B cell (primary cell): ENCODE measurements at regions not wholly inside any gene's neighbourhood (a gene's known extent, or its start where the extent isn't known, plus 50 kb on each side); places are given as distances from the start of the nearest gene placed in this dataset.

Experiments used
- ATAC-seq: fragments of 200-7000 bp; cut with Tn5 transposase; one replicate; pipeline ENCODE4 v1.10.0; 2021; ENCODE audit warnings: low read depth, mild to moderate bottlenecking, moderate number of reproducible peaks, moderate library complexity
- CTCF ChIA-PET: fragments of 350-600 bp; sonication (Branson Sonifier 250); formaldehyde crosslinking; loops from one replicate; lab custom pipeline; 2021; ENCODE audit warnings: antibody characterized with exemption, inconsistent platforms; lab: Charles Lee
- POLR2A ChIA-PET: fragments of 350-600 bp; sonication (Branson Sonifier 250); formaldehyde crosslinking; loops from one replicate; lab custom pipeline; 2021; ENCODE audit warnings: antibody characterized with exemption; lab: Charles Lee
- DNase-seq: peaks from one replicate; pipeline ENCODE4 v3.0.0; 2013
- H2AFZ ChIP-seq: 2 replicates; pipeline ENCODE4 v1.6.1; 2012; ENCODE audit warnings: mild to moderate bottlenecking, low read depth, low read length; ENCODE audit not compliant: insufficient read depth, poor library complexity, severe bottlenecking
- H3K27ac ChIP-seq, 2 donors: 1 replicate in 1 of 2; 2 replicates in 1 of 2; pipeline ENCODE4 v1.5.1; 2012 to 2013; ENCODE audit warnings: low read length in 2 of 2, mild to moderate bottlenecking in 2 of 2, moderate library complexity in 1 of 2
- H3K27me3 ChIP-seq, 4 experiments: fragments of 200-600 bp in 1 of 4; sonication (generic) in 1 of 4; replicated peaks in 1 of 4; 1 replicate in 2 of 4; 2 replicates in 2 of 4; pipeline versions ENCODE4 v1.6.1 to v1.7.0; 2013 to 2016; ENCODE audit warnings: low read length in 3 of 4, mild to moderate bottlenecking in 2 of 4, mixed read lengths in 1 of 4, moderate library complexity in 1 of 4; ENCODE audit not compliant: insufficient read depth in 4 of 4, control insufficient read depth in 3 of 4; ENCODE audit errors: control extremely low read depth in 1 of 4
- H3K36me3 ChIP-seq, 2 experiments: replicated peaks in 1 of 2; 1 replicate in 1 of 2; 2 replicates in 1 of 2; pipeline versions ENCODE4 v1.6.1 to v1.7.1; 2013; ENCODE audit warnings: low read length in 1 of 2; ENCODE audit not compliant: insufficient read depth in 2 of 2, control insufficient read depth in 1 of 2; ENCODE audit errors: control extremely low read depth in 1 of 2, extremely low read depth in 1 of 2
- H3K4me1 ChIP-seq, 2 donors: fragments of 200-600 bp in 1 of 2; sonication (generic) in 1 of 2; 1 replicate in 1 of 2; 2 replicates in 1 of 2; pipeline versions ENCODE4 v1.5.1 to v1.6.1; 2013 to 2017; ENCODE audit warnings: low read length in 2 of 2; ENCODE audit not compliant: control insufficient read depth in 2 of 2, insufficient read depth in 2 of 2
- H3K4me2 ChIP-seq: replicated peaks from 2 replicates; pipeline ENCODE3; 2012; ENCODE audit warnings: mild to moderate bottlenecking, low read depth, low read length; ENCODE audit not compliant: poor library complexity, severe bottlenecking
- H3K4me3 ChIP-seq, 5 experiments: fragments of 200-600 bp in 1 of 5; sonication (generic) in 1 of 5; 1 replicate in 3 of 5; 2 replicates in 2 of 5; pipeline versions ENCODE4 v1.5.1 to v1.7.0; 2011 to 2016; ENCODE audit warnings: low read length in 4 of 5, mild to moderate bottlenecking in 4 of 5, low read depth in 2 of 5, control low read depth in 1 of 5, moderate library complexity in 1 of 5; ENCODE audit not compliant: insufficient read depth in 1 of 5; ENCODE audit errors: control extremely low read depth in 1 of 5, extremely low read depth in 1 of 5
- H3K79me2 ChIP-seq: fragments of 200-600 bp; sonication (generic); one replicate; pipeline ENCODE4 v1.6.0; 2016; ENCODE audit warnings: low read length; ENCODE audit not compliant: control insufficient read depth, insufficient read depth
- H3K9ac ChIP-seq: fragments of 200-600 bp; sonication (generic); 2 replicates; pipeline ENCODE4 v1.6.1; 2017; ENCODE audit warnings: mild to moderate bottlenecking, low read length, moderate library complexity
- H3K9me3 ChIP-seq, 3 donors: one replicate each; pipeline versions ENCODE4 v1.6.1 to v1.7.1; 2013; ENCODE audit warnings: low read length in 2 of 3; ENCODE audit not compliant: control insufficient read depth in 2 of 3, insufficient read depth in 1 of 3; ENCODE audit errors: control extremely low read depth in 1 of 3
- H4K20me1 ChIP-seq: 2 replicates; pipeline ENCODE4 v1.6.0; 2012; ENCODE audit warnings: mild to moderate bottlenecking, low read length; ENCODE audit not compliant: insufficient read depth, control insufficient read depth, poor library complexity, severe bottlenecking
- H3K27ac Mint-ChIP-seq: one replicate; pipeline ENCODE4 v1.8.0; 2021; ENCODE audit warnings: mixed read lengths
- H3K27me3 Mint-ChIP-seq: one replicate; pipeline ENCODE4 v1.8.0; 2021; ENCODE audit warnings: mixed read lengths
- H3K4me1 Mint-ChIP-seq: one replicate; pipeline ENCODE4 v1.8.0; 2021; ENCODE audit warnings: mixed read lengths
- H3K4me3 Mint-ChIP-seq: one replicate; pipeline ENCODE4 v1.8.0; 2021; ENCODE audit warnings: mixed read lengths
- H3K9me3 Mint-ChIP-seq: one replicate; pipeline ENCODE4 v1.8.0; 2022; ENCODE audit warnings: mixed read lengths; ENCODE audit not compliant: insufficient read depth
- EZH2 ChIP-seq: IDR thresholded peaks from 2 replicates; pipeline ENCODE4 v1.6.1; 2012; ENCODE audit warnings: borderline replicate concordance, low read depth, mild to moderate bottlenecking, moderate library complexity, low read length; ENCODE audit not compliant: insufficient read depth, poor library complexity, severe bottlenecking
- WGBS: methylation state at CpG from one replicate; pipeline ENCODE4 v1.1.5; 2013; ENCODE audit warnings: missing lambda C conversion rate; ENCODE audit not compliant: insufficient coverage; 5-methylcytosine and 5-hydroxymethylcytosine counted together
- intact Hi-C: fragments of 100-400 bp; cut with micrococcal nuclease; formaldehyde crosslinking; loops from one replicate; pipeline ENCODE4 v1.10.0; 2022
- TF ChIP-seq, protein P1 (sequence below): fragments of 200-600 bp; IDR thresholded peaks from one replicate; pipeline ENCODE4 v1.8.0; 2022; ENCODE audit warnings: antibody characterized with exemption, mild to moderate bottlenecking

DNA sequence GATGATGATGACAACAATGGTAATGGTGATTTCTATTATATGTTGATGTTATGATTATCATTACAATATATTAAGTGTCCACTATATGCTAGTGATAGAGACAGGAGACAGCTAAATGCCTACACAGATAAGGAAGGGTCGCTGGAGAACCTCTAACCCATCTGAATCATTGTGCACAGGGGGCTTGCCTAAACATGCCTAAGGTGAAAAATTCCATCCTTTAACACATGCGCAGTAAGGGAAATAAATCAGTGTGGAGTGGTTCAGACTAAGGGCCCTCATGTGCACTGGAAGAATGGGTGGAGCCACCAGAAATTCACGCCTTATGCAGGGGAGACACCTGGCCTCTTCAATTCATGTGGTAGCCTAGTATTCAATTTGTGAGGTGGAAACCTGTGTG, 120.4 kb downstream of the TPBG start:
- TF ChIP-seq, protein P1, sequence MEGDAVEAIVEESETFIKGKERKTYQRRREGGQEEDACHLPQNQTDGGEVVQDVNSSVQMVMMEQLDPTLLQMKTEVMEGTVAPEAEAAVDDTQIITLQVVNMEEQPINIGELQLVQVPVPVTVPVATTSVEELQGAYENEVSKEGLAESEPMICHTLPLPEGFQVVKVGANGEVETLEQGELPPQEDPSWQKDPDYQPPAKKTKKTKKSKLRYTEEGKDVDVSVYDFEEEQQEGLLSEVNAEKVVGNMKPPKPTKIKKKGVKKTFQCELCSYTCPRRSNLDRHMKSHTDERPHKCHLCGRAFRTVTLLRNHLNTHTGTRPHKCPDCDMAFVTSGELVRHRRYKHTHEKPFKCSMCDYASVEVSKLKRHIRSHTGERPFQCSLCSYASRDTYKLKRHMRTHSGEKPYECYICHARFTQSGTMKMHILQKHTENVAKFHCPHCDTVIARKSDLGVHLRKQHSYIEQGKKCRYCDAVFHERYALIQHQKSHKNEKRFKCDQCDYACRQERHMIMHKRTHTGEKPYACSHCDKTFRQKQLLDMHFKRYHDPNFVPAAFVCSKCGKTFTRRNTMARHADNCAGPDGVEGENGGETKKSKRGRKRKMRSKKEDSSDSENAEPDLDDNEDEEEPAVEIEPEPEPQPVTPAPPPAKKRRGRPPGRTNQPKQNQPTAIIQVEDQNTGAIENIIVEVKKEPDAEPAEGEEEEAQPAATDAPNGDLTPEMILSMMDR: no peak
- no peak for TF ChIP-seq EZH2
- H3K4me2 ChIP-seq: no peak overlapping the region
- Mint-ChIP-seq H3K27ac (no peak overlapping the region), H3K9me3 (peaks cover 8% of the 10 kb centered on the region), H3K4me1 (no peaks in the 10 kb centered on the region), H3K27me3 (no peaks in the 10 kb centered on the region), H3K4me3 (no peak overlapping the region)
- H3K9ac ChIP-seq: no peak overlapping the region
- H3K27me3 ChIP-seq: no peaks in the 10 kb centered on the region
- H4K20me1 ChIP-seq: no peaks in the 10 kb centered on the region
- ChIA-PET POLR2A (no interaction called here), CTCF (no interaction called here)
- peaks cover 0 to 11% (median 6%) of the 10 kb centered on the region in 3 donors for H3K9me3 ChIP-seq
- WGBS: 85% methylated on average over 2 of the region's 3 CpGs
- no peak overlapping the region for H3K27ac ChIP-seq
- no peaks in the 10 kb centered on the region for H3K79me2 ChIP-seq
- no peak overlapping the region for H2AFZ ChIP-seq
- H3K36me3 ChIP-seq: no peaks in the 10 kb centered on the region
- H3K4me3 ChIP-seq: no peak overlapping the region
- DNase-seq (no peak), ATAC-seq (no peak)
- intact Hi-C loops: no loop called here
- H3K4me1 ChIP-seq: no peaks in the 10 kb centered on the region

DNA sequence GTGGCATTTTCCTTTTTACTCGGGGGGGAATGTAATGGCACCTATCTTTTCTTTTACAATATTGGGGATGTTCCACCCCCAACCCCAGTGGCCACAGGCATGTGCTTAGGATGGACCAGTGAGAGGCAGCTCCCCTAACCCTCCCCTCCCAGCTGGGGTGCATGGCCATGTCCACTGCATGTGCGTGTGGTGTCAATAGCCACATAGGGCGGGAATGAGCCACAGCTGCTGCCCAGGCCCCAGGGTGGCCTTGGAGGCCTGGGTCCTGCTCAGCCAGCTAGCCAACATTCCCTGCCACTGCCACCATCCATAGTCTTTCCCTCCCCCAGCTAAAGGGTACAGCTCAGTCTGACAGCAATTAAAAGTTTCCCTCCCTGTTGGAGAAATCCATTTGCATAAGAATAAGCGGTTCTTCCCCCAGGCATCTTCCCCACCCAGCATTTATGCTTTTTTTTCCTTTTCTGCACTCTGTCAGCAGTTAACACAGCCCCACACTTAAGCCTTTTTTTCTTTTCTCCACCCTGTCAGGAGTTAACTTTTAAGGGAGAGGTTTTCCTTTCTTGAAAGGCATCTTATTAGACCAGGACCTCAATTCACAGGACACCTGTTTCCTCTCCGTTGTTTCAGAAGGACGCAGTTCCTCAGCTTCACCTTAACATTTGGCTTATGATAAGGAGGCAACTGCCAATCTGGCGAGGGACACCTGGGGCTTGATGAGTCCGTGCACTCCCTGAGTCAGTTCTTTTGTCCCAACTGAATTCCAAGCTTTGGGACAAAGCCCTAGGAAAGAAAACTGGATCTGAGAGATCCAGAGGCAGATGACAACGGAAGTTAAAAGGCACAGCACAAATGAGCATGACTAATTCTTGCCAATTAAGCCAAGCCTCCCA, 121.4 kb downstream of the TPBG start:
- H3K9me3 Mint-ChIP-seq: peaks cover 8% of the 10 kb centered on the region
- no peak overlapping the region for H3K27ac Mint-ChIP-seq
- CTCF ChIA-PET: no interaction called here
- H3K27me3 Mint-ChIP-seq: no peaks in the 10 kb centered on the region
- intact Hi-C loops: no loop called here
- POLR2A ChIA-PET: no interaction called here
- TF ChIP-seq, protein P1: no peak
- no peak for TF ChIP-seq EZH2
- Histone ChIP-seq H3K9ac (no peak overlapping the region), H3K4me1 (no peaks in the 10 kb centered on the region), H4K20me1 (no peaks in the 10 kb centered on the region), H3K4me2 (no peak overlapping the region), H3K27me3 (no peaks in the 10 kb centered on the region), H3K79me2 (no peaks in the 10 kb centered on the region), H3K27ac (no peak overlapping the region), H3K9me3 (peaks cover 0 to 11% (median 6%) of the 10 kb centered on the region in 3 donors), H3K36me3 (no peaks in the 10 kb centered on the region), H3K4me3 (no peak overlapping the region), H2AFZ (no peak overlapping the region)
- no peaks in the 10 kb centered on the region for H3K4me1 Mint-ChIP-seq
- DNase-seq (no peak), ATAC-seq (no peak)
- WGBS: 77% methylated on average over 5 of the region's 9 CpGs
- H3K4me3 Mint-ChIP-seq: no peak overlapping the region
